Bronchial epithelial cell (primary cell): ENCODE measurements at regions not wholly inside any gene's neighbourhood (a gene's known extent, or its start where the extent isn't known, plus 50 kb on each side); places are given as distances from the start of the nearest gene placed in this dataset.

Experiments used
- DNase-seq: peaks from one replicate; pipeline ENCODE4 v3.0.0-alpha.2; 2010; ENCODE audit warnings: low read depth
- FAIRE-seq: peaks from 2 replicates; lab custom pipeline; 2011; peaks lifted over from hg19 to GRCh38; lab: Jason Lieb, UNC
- H3K27me3 ChIP-seq: 2 replicates; pipeline ENCODE4 v1.5.1; 2011; ENCODE audit warnings: low read length; ENCODE audit not compliant: control insufficient read depth, insufficient read depth
- H3K36me3 ChIP-seq: 2 replicates; pipeline ENCODE4 v1.5.1; 2011; ENCODE audit warnings: low read length; ENCODE audit not compliant: control insufficient read depth, insufficient read depth
- H3K4me3 ChIP-seq: 2 replicates; pipeline ENCODE4 v1.5.1; 2011; ENCODE audit warnings: mild to moderate bottlenecking, low read depth, low read length, control low read depth
- CTCF ChIP-seq: IDR thresholded peaks from 2 replicates; pipeline ENCODE4 v1.5.1; 2011; ENCODE audit warnings: mild to moderate bottlenecking, moderate library complexity, low read length, control low read depth, inconsistent platforms; ENCODE audit not compliant: insufficient read depth, severe bottlenecking

DNA sequence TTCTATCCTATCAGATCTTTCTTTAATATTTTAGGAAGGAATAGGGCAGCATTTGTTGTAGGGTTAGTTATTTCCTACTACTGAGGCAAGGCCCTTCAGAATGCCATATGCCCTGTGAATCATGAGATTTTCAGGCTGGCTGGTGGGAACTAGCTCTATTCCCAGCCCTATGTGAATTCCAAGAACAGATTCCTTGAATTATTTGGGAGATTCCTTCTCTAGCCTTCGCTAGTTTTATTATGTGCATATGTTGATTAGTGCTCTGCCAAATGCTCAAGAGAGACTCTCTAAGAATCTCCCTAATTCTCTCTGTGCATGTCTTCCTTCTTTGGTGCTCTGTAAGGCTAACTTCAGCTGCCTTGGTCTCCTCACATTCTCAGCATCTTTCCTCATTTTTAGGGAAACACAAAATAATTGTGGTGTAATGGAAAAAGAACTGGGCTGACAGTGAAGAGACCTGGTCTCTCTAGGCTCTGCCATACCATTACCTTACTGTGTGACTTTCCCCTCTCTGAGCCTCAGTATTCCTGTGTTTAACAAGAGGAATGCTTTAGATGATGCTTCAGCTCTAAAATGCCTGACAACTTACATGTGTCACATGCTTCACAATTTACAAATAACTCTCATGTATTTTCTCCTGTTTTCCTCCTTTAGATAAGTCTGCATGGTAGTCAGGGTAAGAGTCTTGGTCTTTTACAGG is 79.7 kb downstream of the VMA21 start:
- H3K36me3 ChIP-seq, result no peaks in the 10 kb centered on the region
- H3K4me3 ChIP-seq, result no peak overlapping the region
- H3K27me3 ChIP-seq, result no peaks in the 10 kb centered on the region
- no peak for DNase-seq
- no peak for FAIRE-seq
- no peak for TF ChIP-seq CTCF

DNA sequence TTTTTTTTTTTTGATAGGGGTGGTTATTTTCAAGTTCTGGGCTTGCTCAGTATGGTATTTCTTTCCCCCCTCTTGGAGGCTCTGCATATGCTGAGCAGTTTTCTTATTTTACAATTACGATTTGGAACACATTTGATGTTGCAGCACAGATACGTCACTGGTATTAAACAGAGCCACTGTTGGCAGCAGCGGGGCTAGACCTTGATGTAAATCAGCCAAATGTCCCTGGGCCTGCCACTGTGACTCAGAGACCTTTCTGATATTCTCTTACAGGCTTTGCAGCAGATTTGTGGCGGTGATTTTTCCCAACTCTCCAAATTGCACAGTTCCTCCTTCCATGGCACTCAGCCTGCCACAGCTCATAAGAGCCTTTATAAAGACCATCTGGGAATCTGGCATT is 81.1 kb downstream of the VMA21 start:
- H3K4me3 ChIP-seq, result no peak overlapping the region
- TF ChIP-seq CTCF, result no peak
- FAIRE-seq, result no peak
- H3K36me3 ChIP-seq, result no peaks in the 10 kb centered on the region
- H3K27me3 ChIP-seq, result no peaks in the 10 kb centered on the region
- DNase-seq, result no peak

- H3K27me3 ChIP-seq, result no peaks in the 10 kb centered on the region
- TF ChIP-seq CTCF, result peak; percentile 32
- FAIRE-seq, result no peak
- H3K36me3 ChIP-seq, result no peaks in the 10 kb centered on the region
- DNase-seq, result peak; percentile 12
- no peak overlapping the region for H3K4me3 ChIP-seq
Measured at GRCh38 chrX:151488677-151489076, 74.8 kb upstream of the PASD1 start.

GRCh38 chrX:151505796-151506195 is 57.7 kb upstream of the PASD1 start:
- DNase-seq, result peak; percentile 13

GRCh38 chrX:151510203-151510602 is 53.3 kb upstream of the PASD1 start:
- no peak for FAIRE-seq
- no peak for DNase-seq
- TF ChIP-seq CTCF, result no peak
- no peaks in the 10 kb centered on the region for H3K27me3 ChIP-seq
- no peaks in the 10 kb centered on the region for H3K36me3 ChIP-seq
- no peak overlapping the region for H3K4me3 ChIP-seq

More at GRCh38 chrX:151505796-151506195, 57.7 kb upstream of the PASD1 start:
- H3K4me3 ChIP-seq, result no peak overlapping the region
- TF ChIP-seq CTCF, result peak; percentile 53
- no peaks in the 10 kb centered on the region for H3K36me3 ChIP-seq
- no peaks in the 10 kb centered on the region for H3K27me3 ChIP-seq
- FAIRE-seq, result no peak

- Histone ChIP-seq H3K27me3 (no peaks in the 10 kb centered on the region), H3K36me3 (no peaks in the 10 kb centered on the region), H3K4me3 (no peak overlapping the region)
- FAIRE-seq (no peak), DNase-seq (no peak)
- no peak for TF ChIP-seq CTCF
Measured at GRCh38 chrX:151513472-151513871, 50.0 kb upstream of the PASD1 start.
